ENCODE measurements at regions not wholly inside any gene's neighbourhood (a gene's known extent, or its start where the extent isn't known, plus 50 kb on each side); places are given as distances from the start of the nearest gene placed in this dataset.

- no peaks in the 10 kb centered on the region for H3K27me3 ChIP-seq (ENCODE audit: insufficient read depth, low read length, poor library complexity, severe bottlenecking)
- no peaks in the 10 kb centered on the region for H4K20me1 ChIP-seq (ENCODE audit: insufficient read depth, low read length, poor library complexity, severe bottlenecking)
- H3K9me3 ChIP-seq (ENCODE audit: insufficient read depth, low read depth, low read length) = no peaks in the 10 kb centered on the region
- no peaks in the 10 kb centered on the region for H3K79me2 ChIP-seq (ENCODE audit: insufficient read depth, low read length)
- H3K4me3 ChIP-seq (ENCODE audit: low read length, poor library complexity, severe bottlenecking) = no peak overlapping the region
- no peak overlapping the region for H3K9ac ChIP-seq (ENCODE audit: low read depth, low read length, poor library complexity, severe bottlenecking)
- no peak overlapping the region for H3K4me2 ChIP-seq (ENCODE audit: low read depth, low read length, poor library complexity, severe bottlenecking)
- no peaks in the 10 kb centered on the region for H3K9me2 ChIP-seq (replicated peaks; ENCODE audit: low read depth, low read length)
- peaks cover 13% of the 10 kb centered on the region for H3K4me1 ChIP-seq (ENCODE audit: insufficient read depth, low read length, poor library complexity, severe bottlenecking)
- TF ChIP-seq, protein P1, sequence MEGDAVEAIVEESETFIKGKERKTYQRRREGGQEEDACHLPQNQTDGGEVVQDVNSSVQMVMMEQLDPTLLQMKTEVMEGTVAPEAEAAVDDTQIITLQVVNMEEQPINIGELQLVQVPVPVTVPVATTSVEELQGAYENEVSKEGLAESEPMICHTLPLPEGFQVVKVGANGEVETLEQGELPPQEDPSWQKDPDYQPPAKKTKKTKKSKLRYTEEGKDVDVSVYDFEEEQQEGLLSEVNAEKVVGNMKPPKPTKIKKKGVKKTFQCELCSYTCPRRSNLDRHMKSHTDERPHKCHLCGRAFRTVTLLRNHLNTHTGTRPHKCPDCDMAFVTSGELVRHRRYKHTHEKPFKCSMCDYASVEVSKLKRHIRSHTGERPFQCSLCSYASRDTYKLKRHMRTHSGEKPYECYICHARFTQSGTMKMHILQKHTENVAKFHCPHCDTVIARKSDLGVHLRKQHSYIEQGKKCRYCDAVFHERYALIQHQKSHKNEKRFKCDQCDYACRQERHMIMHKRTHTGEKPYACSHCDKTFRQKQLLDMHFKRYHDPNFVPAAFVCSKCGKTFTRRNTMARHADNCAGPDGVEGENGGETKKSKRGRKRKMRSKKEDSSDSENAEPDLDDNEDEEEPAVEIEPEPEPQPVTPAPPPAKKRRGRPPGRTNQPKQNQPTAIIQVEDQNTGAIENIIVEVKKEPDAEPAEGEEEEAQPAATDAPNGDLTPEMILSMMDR (conservative IDR thresholded peaks at IDR 0.05; ENCODE audit: low read length) = no peak
- no peak for TF ChIP-seq EZH2phosphoT487 (IDR thresholded peaks at IDR 0.05; ENCODE audit: borderline replicate concordance)
- H2AFZ ChIP-seq (ENCODE audit: low read length) = no peak overlapping the region
- H3K36me3 ChIP-seq (ENCODE audit: insufficient read depth, low read length) = no peaks in the 10 kb centered on the region
- no peaks in the 10 kb centered on the region for H3F3A ChIP-seq (ENCODE audit: low read depth)
These were observed 102.3 kb downstream of the CDCA7 start for GRCh38 chr2:173456960-173457359.

- no peak for TF ChIP-seq EZH2phosphoT487 (IDR thresholded peaks at IDR 0.05; ENCODE audit: borderline replicate concordance)
- TF ChIP-seq, protein P1 (conservative IDR thresholded peaks at IDR 0.05; ENCODE audit: low read length) = no peak
- Histone ChIP-seq H3K79me2 (ENCODE audit: insufficient read depth, low read length) (no peaks in the 10 kb centered on the region), H3K4me3 (ENCODE audit: low read length, poor library complexity, severe bottlenecking) (no peak overlapping the region), H4K20me1 (ENCODE audit: insufficient read depth, low read length, poor library complexity, severe bottlenecking) (no peaks in the 10 kb centered on the region), H3K4me1 (ENCODE audit: insufficient read depth, low read length, poor library complexity, severe bottlenecking) (peaks cover 13% of the 10 kb centered on the region), H3K9ac (ENCODE audit: low read depth, low read length, poor library complexity, severe bottlenecking) (no peak overlapping the region), H3K9me3 (ENCODE audit: insufficient read depth, low read depth, low read length) (no peaks in the 10 kb centered on the region), H3K9me2 (replicated peaks; ENCODE audit: low read depth, low read length) (no peaks in the 10 kb centered on the region), H3F3A (ENCODE audit: low read depth) (no peaks in the 10 kb centered on the region), H3K36me3 (ENCODE audit: insufficient read depth, low read length) (no peaks in the 10 kb centered on the region), H3K27me3 (ENCODE audit: insufficient read depth, low read length, poor library complexity, severe bottlenecking) (no peaks in the 10 kb centered on the region), H2AFZ (ENCODE audit: low read length) (no peak overlapping the region), H3K4me2 (ENCODE audit: low read depth, low read length, poor library complexity, severe bottlenecking) (no peak overlapping the region)
These were observed 102.7 kb downstream of the CDCA7 start for GRCh38 chr2:173457366-173457765.

DNA sequence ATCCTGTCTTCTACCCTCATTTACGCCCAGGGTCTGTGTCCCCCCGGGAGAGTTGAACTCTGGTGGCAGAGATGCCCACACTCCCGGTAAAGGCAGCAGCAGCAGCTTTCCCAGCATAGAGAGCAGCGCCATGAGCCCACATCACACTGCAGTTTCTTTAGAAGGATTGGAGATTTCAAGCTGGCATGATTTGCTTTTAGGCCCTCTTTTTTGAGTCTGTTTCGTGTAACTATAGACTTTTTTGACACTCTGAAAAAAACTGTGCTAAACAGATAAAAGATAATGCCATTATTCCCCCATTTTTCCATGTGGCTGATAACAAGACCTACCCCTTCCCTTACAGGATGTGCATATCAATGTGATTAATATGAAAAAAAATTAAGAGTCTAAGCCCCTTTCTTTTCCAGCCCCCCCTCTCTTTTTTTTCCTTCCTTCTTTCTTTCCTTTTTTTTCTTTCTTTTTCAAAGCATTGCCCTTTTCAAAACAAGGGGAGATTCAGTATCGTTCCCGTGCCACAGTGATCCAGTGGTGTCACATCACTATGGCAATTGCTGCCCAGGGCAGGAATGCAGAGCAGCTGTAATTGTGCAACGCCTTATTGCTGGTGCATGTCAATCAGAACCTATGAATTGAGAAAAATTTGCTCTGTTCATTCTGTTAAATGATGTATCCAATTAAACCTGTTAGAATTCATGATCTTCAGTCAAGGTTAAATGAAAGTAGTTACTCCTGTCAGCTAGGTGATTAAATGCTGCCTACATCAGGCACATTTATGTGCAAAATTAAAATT is 104.5 kb downstream of the CDCA7 start:
- Histone ChIP-seq H3K79me2 (ENCODE audit: insufficient read depth, low read length) (no peaks in the 10 kb centered on the region), H3K9me3 (ENCODE audit: insufficient read depth, low read depth, low read length) (no peaks in the 10 kb centered on the region), H3K36me3 (ENCODE audit: insufficient read depth, low read length) (no peaks in the 10 kb centered on the region), H2AFZ (ENCODE audit: low read length) (no peak overlapping the region), H3K4me3 (ENCODE audit: low read length, poor library complexity, severe bottlenecking) (no peak overlapping the region), H3K9ac (ENCODE audit: low read depth, low read length, poor library complexity, severe bottlenecking) (no peak overlapping the region), H3K9me2 (replicated peaks; ENCODE audit: low read depth, low read length) (no peaks in the 10 kb centered on the region), H3K27me3 (ENCODE audit: insufficient read depth, low read length, poor library complexity, severe bottlenecking) (no peaks in the 10 kb centered on the region), H4K20me1 (ENCODE audit: insufficient read depth, low read length, poor library complexity, severe bottlenecking) (no peaks in the 10 kb centered on the region), H3K4me2 (ENCODE audit: low read depth, low read length, poor library complexity, severe bottlenecking) (no peak overlapping the region), H3K4me1 (ENCODE audit: insufficient read depth, low read length, poor library complexity, severe bottlenecking) (peaks cover 21% of the 10 kb centered on the region), H3F3A (ENCODE audit: low read depth) (no peaks in the 10 kb centered on the region)
- TF ChIP-seq EZH2phosphoT487 (IDR thresholded peaks at IDR 0.05; ENCODE audit: borderline replicate concordance) = no peak
- TF ChIP-seq, protein P1 (conservative IDR thresholded peaks at IDR 0.05; ENCODE audit: low read length) = no peak
